ENCODE measurements at regions not wholly inside any gene's neighbourhood (a gene's known extent, or its start where the extent isn't known, plus 50 kb on each side); places are given as distances from the start of the nearest gene placed in this dataset.

DNA sequence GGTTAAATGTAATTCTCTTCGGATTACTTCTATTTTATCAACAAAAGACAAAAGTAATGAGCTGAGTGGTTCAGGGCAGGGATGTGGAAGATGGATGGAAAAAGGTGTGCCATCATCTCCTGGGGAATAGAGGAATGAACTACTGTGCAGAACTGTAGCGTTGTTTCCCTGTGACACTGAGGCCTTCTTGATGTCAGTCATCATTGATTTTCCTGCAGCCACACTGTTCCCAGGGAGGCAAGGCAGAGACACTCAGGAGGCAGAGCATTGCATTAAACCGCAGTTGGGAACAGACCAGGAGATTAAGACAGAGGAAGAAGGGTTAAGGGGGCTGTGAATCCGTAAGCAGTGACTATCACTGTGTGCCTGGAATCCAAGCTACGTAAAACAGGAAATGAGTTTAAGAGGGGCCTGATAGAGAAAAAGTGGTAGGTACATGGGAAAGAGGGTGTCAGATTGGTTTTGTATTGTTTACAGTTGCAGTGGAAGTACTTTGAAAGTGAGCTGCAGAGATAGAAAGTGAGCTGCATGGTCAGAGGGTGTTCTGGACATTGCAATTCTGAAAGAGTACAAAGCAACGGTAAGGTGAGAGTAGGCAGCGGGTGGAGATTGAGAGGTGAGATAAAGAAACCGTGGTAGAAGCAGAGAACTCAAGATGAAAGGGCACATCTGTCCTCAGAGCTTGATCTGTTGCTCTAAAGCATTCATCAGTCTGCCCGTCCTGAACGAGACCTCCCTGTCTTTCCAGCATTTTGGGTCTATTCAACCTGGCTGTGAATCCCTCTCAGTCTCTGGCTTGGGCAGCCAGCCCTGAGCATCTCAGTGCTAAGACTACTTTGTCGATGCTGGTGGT is 793.4 kb upstream of the CELF4 start:
- no peak for DNase-seq

DNA sequence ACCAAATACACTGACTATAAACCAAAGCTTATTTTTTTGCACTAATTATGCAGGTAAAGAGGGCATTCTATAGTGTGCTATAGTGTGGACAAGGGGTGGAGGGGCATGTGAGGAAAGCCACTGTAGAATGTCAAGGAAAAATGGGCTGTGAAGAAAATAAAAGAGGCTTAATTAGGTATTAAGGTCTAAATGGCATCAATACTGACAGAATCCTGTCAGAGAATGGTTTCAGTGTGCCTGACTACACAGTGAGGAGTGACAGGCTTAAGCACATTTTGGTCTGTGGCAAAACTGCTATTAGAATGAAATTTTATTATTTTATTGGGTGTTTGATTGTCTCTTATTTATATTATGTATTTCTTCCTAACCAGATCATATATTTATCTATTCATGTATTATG is 787.6 kb upstream of the CELF4 start:
- DNase-seq: no peak

DNA sequence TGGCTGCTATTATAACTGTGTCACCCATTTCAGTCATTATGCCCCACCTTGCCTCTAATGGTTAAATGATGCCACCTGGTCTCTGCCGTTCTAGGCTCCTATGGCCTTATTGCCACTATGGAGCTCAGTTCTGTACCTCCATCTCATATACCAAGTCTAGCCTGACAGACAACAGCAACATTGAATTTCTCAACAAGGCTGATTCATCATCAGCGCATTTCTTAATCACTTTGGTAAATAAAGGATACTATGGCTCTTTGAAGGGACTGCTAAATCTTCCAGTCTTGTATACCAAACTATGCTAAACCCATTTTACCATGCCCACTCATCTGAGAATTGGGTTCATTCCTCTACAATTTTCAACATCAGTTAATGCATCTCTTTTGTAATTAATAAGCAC is 784.5 kb upstream of the CELF4 start:
- no peak for DNase-seq

DNA sequence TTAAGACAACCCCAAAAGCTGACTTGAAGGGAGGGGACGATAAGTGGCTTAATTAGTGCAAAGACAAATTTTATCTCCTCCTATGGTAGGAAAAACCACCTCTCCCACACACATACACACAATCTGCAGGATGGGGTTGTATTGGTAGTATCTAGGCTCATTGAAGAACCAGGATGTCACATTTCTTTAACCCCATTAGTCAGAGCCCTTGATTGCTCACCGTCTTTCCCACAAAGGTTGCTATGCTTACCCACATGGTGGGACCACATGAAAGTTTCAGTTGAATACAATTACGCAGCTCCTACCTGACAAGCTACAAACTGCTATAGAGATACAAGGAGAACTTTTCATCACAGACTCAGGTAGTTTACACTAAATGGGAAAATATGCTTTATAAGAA is 765.0 kb upstream of the CELF4 start:
- DNase-seq: no peak

DNA sequence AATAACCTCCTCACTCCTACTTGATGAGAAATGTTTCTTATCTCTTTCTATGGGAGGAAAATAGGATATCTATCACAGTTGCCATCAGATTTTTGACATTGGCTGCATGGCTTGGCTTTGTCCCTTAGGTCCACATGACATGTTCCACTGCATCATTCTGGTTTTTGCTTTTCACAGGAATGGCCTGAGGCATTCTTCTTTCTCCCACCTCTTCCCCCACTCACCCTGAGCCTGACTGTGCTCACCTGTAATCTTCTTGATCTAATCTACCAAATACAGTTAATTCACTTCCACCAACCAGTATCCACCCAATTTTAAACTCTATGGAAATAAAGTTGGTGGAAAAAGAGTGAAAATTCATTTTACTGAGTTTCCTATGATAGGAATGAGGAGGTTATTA is 763.5 kb upstream of the CELF4 start:
- no peak for DNase-seq

DNA sequence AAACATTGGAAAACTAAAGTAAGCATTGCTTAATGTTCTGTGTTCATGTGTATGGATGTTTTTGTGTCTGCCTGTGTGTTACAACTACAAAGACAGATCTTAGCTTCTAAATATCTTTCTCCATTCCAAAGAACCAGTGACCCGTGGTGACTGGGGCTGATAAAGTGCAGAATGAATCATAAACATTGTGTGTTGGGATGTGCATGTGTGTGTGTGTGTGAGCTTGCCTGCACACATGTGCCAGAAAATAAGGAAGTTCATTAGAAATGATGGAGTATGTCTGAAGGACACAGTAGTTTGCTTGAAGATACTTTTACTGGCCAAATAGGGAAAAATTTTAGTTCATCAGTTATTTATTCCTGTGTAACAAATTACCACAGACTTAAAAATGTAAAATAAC is 756.6 kb upstream of the CELF4 start:
- no peak for DNase-seq

DNA sequence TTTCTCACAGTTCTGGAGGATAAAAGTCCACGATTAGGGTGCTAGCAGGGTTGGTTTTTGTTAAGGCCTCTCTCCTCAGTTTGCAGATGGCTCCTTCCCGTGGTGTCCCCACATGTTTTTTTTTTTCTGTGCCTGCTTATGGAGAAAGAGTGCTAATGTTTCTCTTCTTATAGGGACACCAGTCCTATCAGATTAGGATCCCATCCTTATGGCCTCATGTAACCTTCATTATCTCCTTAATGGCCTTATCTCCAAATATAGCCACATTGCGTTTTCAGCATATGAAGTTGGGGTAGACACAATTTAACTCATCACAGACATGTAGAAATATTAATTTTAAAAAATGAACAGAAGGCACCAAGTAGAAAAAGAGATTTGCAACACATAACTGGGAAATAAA is 755.7 kb upstream of the CELF4 start:
- DNase-seq: no peak

DNA sequence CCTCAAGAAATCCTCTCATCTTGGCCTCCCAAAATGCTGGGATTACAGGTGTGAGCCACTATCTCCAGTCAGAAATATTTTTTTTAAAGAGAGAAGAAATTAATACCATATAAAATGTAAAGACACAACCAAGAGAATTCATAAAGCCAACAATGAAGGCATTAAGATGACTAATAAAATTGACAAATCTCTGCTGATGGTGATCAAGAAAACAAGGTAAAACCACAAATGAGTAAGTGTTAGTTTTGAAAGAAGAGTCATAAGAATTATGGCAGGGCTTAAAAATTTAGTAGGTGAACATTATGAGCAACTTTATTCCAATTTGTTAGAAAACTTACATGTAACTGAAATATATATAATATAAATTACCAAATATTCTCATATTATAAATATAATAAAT is 752.8 kb upstream of the CELF4 start:
- no peak for DNase-seq

DNA sequence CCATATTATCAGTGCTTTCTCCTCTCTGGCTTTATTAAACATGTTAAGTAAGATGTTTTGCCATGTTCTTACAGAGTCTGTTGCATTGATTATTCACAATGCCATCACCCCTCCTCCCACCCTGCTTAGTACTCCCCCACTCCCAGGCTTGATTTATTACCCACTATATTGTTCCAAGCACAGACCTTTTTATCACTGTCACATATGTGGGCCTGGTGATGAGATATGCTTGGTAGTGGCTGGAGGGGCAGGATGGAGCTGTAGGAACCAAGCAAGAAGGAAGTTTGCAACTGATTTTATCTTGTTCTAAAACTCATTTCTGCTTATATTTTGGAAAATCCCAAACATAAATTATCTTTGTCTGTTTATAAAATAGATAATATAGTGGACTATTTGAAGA is 748.2 kb upstream of the CELF4 start:
- DNase-seq: no peak

DNA sequence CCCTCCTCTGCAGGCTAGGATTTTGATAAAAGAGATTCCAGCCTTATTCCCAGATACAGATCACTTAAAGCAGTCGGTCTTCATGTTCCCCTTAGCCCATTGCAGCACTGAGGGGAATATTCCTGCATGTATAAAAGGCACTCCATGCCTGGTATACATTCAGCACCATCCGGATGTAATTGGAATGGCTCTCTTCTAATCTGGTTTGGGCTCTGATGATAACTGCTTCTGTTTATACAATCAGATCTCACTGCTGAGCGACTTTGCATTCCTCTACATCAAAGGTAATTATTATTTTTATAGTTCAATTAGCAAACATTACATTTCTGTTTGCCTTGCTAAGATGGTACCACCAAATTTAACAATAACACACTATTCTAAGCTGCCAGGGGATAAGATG is 746.9 kb upstream of the CELF4 start:
- DNase-seq: no peak

DNA sequence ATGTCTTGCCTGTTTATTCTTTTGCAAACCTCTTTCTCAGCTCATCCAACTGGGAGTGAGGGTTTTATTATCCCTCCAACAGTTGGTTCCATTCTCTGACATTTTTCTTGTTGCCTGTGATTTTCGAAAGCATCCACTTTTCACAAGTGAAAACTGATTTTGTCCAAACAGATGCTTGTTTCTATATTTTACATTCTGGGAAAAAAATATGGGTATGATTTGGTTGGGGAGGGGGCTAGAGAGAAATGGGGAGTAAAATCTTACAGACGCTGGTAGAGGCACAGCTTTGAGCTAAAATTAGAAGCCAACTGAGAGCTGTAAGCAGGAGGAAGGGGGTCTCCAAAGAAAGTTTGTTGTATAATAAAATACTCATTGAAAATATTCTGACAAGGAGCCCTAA is 745.3 kb upstream of the CELF4 start:
- no peak for DNase-seq

DNA sequence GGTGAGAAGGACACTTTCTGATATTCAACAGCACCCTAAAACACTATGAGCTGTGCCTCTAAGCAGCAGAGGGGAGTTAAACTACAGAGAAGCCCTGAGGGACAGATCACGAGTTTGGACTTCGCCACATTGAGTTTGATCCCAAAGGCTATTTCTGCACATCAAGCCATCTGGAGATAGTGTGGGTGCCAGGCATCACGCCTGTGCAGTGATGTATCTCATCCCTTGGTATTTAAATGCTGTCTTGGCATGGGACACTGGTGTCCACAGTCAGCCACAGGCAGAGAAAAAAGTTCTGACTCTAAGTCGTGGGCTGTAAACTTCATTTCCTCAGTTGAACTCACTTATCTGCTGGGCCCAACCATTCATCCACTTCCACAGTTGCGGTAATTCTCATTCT is 742.3 kb upstream of the CELF4 start:
- no peak for DNase-seq

DNA sequence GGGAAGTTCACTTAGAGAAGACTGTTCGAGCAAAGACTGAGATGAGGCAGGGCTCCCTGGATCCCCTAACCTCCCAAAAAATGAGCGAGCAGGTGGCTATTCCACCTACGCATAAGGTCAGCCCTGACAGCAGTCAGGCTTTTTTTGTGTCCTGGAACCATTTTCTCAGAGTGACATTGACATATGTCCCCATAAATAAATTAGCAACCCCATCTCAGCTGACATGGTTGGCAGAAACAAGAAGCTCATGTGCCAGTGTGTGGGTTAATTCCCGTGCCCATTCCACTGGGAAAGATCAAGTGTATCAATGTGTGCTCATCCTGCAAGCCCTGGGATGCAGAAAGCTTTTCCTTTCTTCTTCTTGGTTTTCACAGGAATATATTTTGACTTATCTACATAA is 740.4 kb upstream of the CELF4 start:
- DNase-seq: no peak

DNA sequence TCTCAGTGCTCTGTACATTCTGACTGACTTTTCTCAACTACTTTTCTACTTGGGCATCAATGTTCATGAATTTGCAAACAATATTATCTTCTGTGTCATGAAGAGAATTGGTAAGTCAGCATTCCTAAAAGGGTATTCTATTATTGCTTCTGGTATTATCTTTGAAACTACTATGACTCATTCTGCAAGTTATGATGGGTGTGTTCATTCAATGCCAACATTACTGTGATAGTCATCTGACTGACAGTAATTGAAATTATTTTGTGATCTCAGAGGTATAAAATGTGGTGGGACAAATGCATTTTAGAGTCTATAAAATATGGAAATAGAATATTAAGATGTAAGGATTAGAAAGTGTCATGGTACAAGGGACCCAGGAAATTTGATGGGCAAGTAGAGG is 736.0 kb upstream of the CELF4 start:
- no peak for DNase-seq

DNA sequence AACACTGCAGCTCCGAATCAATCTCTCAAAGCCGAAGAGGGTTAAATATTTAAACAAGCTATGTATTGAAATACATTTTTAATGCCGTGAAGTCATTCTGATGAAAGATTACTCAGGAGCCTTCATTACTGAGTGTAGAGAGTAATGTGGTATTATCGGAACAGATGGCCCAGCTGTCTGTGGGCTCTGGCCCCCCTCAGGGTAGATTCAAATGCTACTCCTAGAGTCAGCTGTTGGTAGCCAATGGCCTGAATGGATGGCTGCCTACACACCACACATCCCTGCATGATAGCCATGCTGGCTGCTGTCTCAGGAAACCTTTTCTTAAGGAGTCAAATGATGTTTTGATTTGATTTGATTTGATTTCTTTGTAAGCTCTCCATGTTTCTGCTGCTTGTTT is 732.3 kb upstream of the CELF4 start:
- no peak for DNase-seq

DNA sequence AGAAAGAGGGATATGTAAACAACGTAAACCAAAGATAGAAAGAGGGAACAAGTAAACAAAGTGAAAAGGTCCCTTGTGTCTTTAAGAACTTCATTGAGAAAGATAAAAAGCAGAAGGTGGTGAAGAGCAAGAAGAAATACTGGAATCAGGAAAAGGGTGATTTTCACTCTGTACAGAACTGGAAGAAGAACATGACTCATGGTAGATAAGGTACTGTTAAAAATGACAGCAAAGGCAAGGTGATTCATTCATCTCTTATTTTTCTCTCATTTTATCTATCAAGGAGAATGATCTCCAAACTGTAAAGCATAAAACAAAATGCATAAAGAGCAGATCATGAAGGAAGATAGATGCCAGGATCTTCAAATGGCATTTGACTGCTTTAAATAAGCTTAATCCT is 724.6 kb upstream of the CELF4 start:
- DNase-seq: no peak

DNA sequence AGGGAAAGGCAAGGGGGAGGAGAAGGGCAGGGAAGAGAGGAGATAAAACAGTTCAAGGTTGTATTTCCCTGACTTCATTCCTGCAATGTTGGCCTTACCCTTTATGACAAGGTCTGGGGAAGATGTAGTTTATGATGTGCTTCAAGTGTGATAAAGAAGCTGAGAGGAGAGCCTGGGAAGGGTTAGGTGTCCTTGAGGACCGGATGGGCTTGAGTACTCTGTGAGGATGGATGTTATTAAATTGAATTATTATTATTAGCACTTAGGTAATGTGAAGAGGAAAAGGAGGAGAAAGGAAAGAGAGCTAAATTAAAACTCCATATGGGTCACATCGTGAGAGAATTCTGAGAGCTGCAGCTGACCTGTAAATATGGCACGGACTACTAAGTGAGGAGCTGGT is 719.4 kb upstream of the CELF4 start:
- no peak for DNase-seq

DNA sequence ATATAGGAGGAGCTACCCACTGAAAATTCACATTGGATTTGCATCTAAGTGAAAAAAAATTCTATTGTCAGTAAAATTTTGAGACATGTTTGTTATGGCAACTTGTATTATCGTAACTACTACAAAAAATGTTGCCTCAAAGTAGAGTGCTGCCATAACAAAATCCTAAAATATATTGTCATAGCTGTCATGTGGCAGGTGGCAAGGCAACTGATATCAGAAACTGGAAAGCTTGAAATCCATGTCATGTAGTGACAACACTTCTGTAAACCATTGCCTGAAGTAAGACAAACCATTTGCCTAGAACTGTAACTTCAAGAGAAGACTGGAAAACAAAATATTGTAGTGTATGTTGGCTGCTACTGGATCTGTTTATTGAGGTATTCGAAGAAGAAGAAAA is 697.5 kb upstream of the CELF4 start:
- no peak for DNase-seq

DNA sequence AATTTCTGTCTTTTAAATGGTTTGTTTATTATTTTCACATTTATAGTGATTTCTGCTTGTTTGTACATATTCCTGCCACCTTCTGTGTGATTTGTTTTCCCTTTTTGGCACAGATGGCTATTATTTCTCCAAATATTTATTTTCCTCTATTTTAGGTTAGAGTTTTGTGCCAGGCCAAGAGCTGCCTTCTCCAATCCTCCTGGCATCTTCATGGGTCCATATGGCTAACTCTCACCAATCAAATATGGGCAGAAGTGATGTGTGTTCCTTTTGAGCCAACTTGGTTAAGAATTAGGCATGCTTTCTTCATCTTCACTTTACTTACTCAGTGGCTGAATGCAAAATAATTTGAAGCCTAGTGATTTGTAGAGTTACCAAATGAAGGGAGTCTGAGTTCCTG is 697.1 kb upstream of the CELF4 start:
- no peak for DNase-seq

DNA sequence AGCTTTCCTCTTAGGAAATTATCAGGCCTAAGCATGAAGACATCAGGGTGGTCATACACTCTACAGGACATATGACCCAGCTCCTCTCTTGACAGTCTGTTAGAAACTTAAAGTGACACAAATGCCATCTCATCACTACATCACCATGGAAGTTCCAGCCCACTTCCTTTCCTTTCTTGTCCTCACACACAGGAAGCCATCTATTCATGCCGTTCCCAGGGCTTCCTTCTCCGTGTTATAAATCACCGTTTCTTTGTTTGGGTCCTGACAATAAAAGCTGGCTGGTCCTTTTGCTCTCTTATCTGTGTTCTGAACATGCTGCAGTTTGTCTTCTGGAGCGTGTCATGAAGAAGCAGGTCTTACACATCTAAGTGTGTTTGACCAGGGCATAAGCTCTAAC is 692.1 kb upstream of the CELF4 start:
- no peak for DNase-seq

DNA sequence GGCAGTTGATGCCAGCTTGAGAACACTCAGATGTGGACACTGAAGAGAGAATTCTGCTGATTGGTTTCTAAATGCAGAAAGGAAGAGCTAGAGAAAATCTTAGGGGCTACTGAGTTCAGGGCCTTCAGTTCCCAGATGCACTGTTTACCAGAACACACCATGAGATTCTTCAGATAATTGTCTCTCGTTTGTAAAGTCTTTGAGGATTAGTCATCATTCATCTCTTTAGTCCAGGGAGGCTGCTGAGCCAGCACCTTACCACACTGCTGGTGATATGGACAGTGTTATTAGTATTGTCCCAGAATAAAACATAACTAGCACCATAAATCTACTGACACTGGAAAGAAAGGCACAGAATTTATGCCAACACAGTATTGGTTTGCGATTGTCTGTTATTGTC is 690.8 kb upstream of the CELF4 start:
- no peak for DNase-seq

DNA sequence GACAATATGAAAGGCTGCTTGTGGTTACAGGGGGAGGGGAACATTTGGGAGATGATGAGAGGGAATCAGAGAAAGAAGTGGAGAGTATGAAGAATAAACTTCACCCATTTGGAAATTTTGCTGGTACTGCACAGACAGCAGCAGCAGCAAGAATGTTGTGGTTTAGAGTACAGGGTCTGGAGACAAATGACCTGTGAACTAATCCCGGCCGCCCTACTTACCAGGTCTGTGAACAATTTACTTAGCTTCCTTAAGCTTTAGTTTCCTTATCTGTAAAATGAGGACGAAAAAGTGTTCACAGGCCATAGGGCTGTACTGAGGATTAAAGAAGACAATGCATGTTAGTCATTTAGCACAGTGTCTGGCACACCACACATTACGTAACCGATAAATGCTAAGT is 685.4 kb upstream of the CELF4 start:
- no peak for DNase-seq

DNA sequence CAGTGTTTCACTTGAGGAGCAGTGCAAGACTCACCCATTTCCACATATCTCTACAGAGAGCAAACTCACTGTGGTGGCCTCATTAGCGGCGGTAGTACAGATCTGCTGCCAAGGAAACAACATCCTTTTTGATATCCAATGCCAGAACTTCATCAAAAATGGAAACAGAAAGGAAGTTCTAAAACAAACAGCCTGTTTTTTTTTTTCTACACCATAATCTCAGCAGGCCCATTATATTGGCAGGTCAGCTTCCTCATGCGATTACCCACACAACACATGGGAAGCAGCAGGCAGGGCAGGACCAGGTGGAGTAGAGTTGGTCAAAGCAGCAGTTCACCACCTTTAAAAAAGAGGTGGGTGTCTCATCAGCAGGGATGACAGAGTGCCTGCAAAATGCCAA is 678.9 kb upstream of the CELF4 start:
- no peak for DNase-seq

DNA sequence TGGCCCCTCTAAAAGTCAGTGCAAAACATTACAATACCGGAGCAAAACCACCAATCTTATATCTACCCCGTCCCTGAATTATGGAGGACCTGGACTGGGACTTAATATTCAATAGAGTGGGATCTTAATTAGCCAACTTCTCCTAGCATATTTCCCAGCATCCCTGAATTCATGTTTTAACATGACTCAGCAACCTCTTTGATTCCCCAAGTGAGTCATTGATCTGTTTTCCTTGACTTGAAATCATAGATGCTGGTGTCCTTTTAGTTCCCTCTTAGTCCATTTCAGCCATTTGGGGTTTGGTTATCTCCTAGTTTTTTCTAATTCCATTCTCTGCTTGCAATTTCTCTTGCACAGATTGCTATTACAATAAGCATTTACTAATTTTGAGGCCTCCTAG is 677.7 kb upstream of the CELF4 start:
- DNase-seq: no peak

DNA sequence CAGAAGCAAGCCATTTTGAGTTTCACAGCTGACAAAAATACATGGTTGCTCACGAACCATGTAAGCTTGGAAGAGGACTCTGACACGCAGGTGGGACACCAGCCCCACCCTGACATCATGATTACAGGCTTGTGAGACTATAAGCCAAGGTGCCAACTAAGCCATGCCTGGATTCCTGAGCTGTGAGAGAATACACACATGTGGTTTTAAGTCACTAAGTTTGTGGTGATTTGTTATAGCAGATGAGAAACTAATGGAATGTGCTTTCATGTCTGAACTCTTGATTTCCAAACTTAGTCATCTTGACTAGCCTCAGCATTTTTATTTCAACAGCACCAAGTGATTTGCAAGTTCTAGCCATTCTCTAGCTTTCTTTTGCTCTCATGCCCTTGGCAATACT is 676.1 kb upstream of the CELF4 start:
- DNase-seq: no peak

DNA sequence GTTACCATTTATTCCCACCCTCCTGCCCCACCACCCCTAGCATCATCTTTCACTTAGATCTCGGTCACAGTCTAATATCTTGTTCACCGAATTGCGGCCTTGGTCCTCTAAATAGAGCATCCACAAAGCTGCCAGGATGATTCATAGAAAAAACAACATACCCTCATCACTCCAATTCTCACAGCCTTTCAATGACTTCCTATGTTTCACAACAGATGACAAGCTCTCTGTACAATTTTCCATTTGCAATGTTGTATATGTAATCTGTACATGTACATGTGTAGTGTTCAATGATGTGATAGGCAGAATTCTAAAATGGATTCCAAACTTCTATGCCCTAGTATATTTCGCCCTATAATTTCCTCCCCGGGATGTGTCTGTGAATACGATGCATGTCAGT is 675.6 kb upstream of the CELF4 start:
- DNase-seq: no peak
